GM06990 (cell line): ENCODE measurements at regions not wholly inside any gene's neighbourhood (a gene's known extent, or its start where the extent isn't known, plus 50 kb on each side); places are given as distances from the start of the nearest gene placed in this dataset.

Experiments used
- DNase-seq: peaks from one replicate; pipeline ENCODE4 v3.0.0-alpha.2; 2011; ENCODE audit not compliant: insufficient read length; ENCODE audit errors: extremely low read depth
- H3K27me3 ChIP-seq: replicated peaks from 2 replicates; pipeline ENCODE4 v1.6.0; 2011; ENCODE audit warnings: low read length; ENCODE audit not compliant: control insufficient read depth, insufficient read depth
- H3K36me3 ChIP-seq: 2 replicates; pipeline ENCODE4 v1.5.1; 2011; ENCODE audit warnings: low read length; ENCODE audit not compliant: control insufficient read depth, insufficient read depth
- H3K4me3 ChIP-seq: replicated peaks from 2 replicates; pipeline ENCODE4 v1.5.1; 2011; ENCODE audit warnings: low read depth, mild to moderate bottlenecking, control low read depth, low read length
- CTCF ChIP-seq: IDR thresholded peaks from 2 replicates; pipeline ENCODE4 v1.5.1; 2011; ENCODE audit warnings: low read length, control low read depth, mild to moderate bottlenecking, inconsistent platforms; ENCODE audit not compliant: insufficient read depth, poor library complexity, severe bottlenecking

GRCh38 chr6:105795913-105796517 lies 290.1 kb upstream of the PRDM1 start:
- Histone ChIP-seq H3K27me3 (no peaks in the 10 kb centered on the region), H3K4me3 (no peak overlapping the region), H3K36me3 (no peaks in the 10 kb centered on the region)
- DNase-seq, result no peak
- no peak for TF ChIP-seq CTCF

GRCh38 chr6:105795366-105795765 lies 290.8 kb upstream of the PRDM1 start:
- Histone ChIP-seq H3K36me3 (no peaks in the 10 kb centered on the region), H3K27me3 (no peaks in the 10 kb centered on the region), H3K4me3 (no peak overlapping the region)
- no peak for TF ChIP-seq CTCF
- DNase-seq, result no peak

GRCh38 chr6:105794870-105795269 lies 291.3 kb upstream of the PRDM1 start:
- no peak for DNase-seq
- no peak for TF ChIP-seq CTCF
- Histone ChIP-seq H3K27me3 (no peaks in the 10 kb centered on the region), H3K36me3 (no peaks in the 10 kb centered on the region), H3K4me3 (no peak overlapping the region)

GRCh38 chr6:105794239-105794638 lies 291.9 kb upstream of the PRDM1 start:
- no peak for DNase-seq
- Histone ChIP-seq H3K27me3 (no peaks in the 10 kb centered on the region), H3K4me3 (no peak overlapping the region), H3K36me3 (no peaks in the 10 kb centered on the region)
- no peak for TF ChIP-seq CTCF

DNA sequence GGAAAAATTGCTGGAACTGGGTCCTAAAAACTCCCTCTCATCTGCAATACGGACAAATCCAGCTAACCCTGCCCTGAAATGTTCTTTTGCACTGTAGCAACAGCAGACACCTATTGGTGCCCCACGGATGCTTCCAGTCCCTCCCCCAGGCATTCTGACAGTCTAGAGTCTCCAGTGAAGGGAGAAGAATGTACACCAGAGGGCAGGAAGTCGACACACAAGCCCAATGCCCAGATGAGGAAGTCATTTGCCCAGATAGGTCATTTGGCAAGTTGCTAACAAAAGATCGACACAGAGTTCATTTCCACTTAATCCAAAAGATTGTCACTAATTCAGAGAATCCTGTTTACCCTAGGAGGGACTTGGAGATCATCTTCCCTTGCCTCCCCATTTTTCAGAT lies 293.0 kb upstream of the PRDM1 start:
- peak; percentile 10 for TF ChIP-seq CTCF
- no peak for DNase-seq
- H3K4me3 ChIP-seq, result no peak overlapping the region

More for the DNA sequence above, 293.0 kb upstream of the PRDM1 start:
- Histone ChIP-seq H3K27me3 (no peaks in the 10 kb centered on the region), H3K36me3 (no peaks in the 10 kb centered on the region)
